NB4 (cell line): ENCODE measurements at regions not wholly inside any gene's neighbourhood (a gene's known extent, or its start where the extent isn't known, plus 50 kb on each side); places are given as distances from the start of the nearest gene placed in this dataset.

Source experiments
- MAX ChIP-seq: IDR thresholded peaks from 2 replicates; pipeline ENCODE4 v1.6.1; 2011; ENCODE audit warnings: low read depth, low read length
- POLR2A ChIP-seq: IDR thresholded peaks from 2 replicates; pipeline ENCODE4 v1.6.1; 2011; ENCODE audit warnings: mild to moderate bottlenecking; ENCODE audit not compliant: insufficient read length; ENCODE audit errors: extremely low read depth
- TF ChIP-seq, protein P1 (sequence below): IDR thresholded peaks from one replicate; pipeline ENCODE4 v1.5.1; 2012; ENCODE audit warnings: low read depth, low read length

DNA sequence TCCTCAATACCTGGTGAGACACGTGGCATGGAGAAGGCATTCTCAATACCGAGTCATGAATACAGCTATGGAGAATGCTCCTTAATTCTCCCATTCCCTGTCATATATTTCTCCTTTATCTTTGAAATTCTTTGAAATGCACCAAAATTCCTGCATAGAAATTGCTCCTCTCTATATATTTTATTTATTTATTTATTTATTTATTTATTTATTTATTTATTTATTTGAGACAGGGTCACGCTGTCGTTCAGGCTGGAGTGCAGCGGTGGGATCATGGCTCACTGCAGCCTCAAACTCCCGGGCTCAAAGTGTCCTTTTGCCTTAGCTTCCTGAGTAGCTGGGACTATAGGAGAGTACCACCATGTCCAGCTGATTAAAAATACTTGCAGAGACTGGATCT is 190.3 kb upstream of the MAF start:
- TF ChIP-seq, protein P1, sequence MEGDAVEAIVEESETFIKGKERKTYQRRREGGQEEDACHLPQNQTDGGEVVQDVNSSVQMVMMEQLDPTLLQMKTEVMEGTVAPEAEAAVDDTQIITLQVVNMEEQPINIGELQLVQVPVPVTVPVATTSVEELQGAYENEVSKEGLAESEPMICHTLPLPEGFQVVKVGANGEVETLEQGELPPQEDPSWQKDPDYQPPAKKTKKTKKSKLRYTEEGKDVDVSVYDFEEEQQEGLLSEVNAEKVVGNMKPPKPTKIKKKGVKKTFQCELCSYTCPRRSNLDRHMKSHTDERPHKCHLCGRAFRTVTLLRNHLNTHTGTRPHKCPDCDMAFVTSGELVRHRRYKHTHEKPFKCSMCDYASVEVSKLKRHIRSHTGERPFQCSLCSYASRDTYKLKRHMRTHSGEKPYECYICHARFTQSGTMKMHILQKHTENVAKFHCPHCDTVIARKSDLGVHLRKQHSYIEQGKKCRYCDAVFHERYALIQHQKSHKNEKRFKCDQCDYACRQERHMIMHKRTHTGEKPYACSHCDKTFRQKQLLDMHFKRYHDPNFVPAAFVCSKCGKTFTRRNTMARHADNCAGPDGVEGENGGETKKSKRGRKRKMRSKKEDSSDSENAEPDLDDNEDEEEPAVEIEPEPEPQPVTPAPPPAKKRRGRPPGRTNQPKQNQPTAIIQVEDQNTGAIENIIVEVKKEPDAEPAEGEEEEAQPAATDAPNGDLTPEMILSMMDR, result no peak
- TF ChIP-seq MAX (no peak), POLR2A (no peak)
